ENCODE measurements at regions not wholly inside any gene's neighbourhood (a gene's known extent, or its start where the extent isn't known, plus 50 kb on each side); places are given as distances from the start of the nearest gene placed in this dataset.
"Not testable (repeated sequence)": the region's sequence is repeated elsewhere in the genome, so short reads cannot be mapped to it uniquely, and the experiment has no call there.

DNA sequence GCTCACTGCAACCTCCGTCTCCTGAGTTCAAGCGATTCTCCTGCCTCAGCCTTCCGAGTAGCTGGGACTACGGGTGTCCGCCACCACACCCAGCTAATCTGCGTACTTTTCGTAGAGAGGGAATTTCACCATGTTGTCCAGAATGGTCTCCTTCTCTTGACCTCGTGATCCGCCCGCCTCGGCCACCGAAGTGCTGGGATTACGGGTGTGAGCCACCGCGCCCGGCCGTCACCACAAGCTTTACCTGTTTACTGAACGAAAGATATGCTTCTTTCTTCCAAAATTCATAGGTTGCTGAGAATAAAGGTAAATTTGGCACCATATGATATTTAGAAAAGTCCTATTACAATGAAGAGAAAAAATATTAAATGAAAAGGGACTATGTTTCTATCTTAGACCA, 333.5 kb upstream of the EPHA6 start:
- no peak for DNase-seq

DNA sequence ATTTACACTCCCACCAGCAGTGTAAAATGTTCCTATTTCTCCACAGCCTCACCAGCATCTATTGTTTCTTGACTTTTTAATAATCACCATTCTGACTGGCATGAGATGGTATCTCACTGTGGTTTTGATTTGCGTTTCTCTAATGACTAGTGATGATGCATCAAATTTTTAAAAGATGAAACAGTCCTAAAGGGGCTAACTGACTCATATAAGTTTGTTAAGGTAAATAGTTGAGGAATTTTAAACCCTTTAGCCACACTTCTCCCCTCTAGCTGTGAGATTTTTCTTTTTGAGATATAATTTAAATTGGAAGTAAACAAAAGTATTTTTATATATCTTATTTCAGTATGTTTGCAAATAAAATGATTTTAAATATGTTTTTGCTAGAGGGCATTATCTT, 331.2 kb upstream of the EPHA6 start:
- DNase-seq: not testable (repeated sequence)

DNA sequence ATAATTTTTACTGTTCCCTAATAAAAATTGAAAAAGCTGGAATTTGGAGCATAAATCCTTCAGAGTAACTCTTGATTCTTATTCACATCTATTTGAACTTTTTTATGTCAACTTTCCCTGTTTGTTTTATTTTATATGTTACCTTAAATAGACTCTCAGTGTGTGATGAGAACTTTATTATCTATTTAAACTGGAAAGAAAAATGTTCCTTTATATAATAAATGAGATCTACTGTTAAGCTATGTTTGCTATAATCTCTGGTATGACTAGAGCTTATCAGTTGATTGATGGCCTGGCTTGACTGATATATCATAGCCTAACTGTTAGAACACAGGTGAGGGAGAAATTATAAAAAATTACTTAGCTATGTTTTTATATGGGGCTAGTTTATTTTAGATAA, 330.6 kb upstream of the EPHA6 start:
- no peak for DNase-seq

DNA sequence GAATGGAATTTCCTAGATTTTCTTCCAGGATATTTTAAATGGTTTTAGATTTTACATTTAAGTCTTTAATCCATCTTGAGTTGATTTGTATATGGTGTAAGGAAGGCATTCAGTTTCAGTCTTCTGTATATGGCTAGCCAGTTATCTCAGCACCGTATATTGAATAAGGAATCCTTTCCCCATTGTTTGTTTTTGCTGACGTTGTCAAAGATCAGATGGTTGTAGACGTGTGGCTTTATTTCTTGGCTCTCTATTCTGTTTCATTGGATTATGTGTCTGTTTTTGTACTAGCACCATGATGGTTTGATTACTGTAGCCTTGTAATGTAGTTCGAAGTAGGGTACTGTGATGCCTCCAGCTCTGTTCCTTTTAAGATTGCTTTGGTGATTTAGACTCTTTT, 325.7 kb upstream of the EPHA6 start:
- DNase-seq: no peak

DNA sequence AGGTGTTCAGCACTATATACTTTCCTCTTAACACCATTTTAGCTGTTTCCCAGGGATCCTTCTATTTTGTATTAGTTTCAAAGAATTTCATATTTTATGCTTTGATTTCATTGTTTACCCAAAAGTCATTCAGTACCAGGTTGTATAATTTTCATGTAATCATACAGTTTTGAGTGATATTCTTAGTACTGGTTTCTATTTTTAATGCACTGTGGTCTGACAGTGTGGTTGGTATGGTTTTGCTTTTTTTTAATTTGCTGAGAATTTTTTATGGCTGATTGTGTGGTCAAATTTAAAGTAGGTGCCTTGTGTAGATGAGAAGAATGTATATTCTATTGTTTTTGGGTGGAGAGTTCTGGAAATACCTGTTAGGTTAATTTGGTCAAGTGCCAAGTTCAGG, 323.4 kb upstream of the EPHA6 start:
- no peak for DNase-seq

DNA sequence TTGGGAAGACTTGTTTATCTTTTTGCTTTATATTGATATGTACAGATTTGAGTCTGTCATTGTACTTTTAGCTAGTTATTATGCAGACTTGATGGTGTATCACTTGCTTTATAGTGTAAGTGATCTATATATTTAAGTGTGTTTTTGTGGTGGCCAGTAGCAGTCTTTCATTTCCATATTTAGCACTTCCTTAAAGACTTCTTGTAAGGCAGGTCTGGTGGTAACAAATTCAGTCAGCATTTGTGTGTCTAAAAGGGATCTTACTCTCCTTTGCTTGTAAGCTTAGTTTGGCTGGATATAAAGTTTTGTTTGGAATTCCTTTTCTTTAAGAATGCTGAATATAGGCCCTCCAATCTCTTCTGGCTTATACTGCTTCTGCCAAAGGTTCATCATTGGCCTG, 322.5 kb upstream of the EPHA6 start:
- DNase-seq: no peak

DNA sequence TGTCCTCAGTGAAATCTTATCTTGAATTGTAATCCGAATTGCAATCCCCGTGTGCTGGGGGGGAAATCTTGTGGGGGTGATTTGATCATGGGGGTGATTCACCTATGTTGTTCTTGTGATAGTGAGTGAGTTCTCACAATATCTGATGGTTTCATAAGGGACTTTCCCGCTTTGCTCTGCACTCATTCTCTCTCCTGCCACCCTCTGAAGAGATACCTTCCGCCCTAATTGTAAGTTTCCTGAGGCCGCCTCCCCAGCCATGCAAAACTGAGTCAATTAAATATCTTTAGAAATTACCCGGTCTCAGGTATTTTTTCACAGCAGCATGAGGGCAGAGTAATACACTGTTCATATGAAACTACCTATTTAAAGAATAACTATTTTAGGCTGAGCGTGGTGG, 304.1 kb upstream of the EPHA6 start:
- no peak for DNase-seq

DNA sequence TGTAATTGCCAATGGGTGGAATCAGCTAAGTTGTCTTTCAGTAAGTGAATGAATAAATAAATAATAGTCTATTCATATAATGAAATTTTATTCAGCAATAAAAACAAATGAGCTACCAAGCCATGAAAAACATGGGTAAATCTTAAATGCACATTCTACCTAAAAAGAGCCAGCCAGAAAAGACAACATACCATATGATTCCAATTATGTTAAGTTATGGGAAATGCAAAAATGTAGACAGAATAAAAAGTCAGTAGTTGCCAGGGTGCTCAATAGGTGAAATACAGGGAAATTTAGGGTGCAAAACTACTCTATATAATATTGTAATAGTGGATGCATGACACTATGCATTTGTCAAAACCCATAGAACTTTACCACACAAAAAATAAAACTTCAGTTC, 277.2 kb upstream of the EPHA6 start:
- no peak for DNase-seq

DNA sequence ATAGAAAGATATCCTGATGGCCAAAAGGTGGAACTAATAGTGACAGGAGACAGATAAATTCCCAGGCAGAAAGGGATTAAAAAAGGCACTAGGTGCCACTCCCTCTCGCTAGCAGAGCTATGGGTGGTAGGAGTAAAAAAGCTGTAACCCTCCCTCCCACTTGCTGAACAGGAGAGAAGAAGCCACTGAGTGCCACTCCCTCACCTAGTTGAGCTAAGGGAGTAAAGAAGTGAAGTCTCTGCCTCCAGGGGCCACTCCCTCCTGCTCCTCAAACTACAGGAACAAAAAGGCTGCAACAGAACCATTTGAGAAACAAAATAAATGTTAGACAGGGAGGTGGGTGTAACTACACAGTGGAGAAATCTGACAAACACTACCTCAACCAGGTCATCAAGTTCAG, 276.2 kb upstream of the EPHA6 start:
- no peak for DNase-seq

DNA sequence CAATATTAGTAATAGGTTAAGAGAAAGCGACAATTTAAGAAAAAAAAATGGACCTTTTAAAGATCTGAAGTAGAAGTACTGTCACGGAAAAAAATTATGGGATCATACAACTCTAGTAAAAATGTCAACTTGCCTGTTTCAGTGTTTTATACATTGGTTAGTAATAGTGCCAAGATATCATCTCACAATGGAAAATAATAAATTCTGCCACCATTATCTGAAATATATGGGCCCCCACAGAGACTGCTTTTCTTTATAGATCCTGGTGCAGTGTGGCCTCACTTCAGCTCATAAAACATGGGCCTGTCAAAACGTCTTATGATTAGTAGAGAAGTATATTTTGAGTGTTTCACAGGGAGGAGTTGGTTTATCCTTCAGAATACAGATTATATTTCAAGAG, 266.3 kb upstream of the EPHA6 start:
- no peak for DNase-seq

DNA sequence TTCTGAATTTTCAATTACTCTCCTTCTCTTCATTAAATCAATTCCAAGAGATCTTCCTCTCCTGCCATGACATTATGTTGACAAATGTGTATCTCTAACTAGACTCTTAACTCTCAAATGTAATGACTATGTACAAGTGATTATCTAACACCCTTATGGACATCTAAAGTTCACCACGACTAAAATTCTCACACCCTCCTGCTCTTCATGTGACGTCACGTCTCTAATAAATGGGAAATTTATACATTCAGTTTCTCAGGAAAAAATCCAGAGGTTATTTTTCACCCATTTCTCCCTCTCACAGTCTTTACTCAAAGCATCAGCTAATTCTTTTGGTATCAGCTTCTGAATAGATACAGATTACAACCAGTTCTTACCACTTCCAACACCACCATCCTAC, 237.5 kb upstream of the EPHA6 start:
- no peak for DNase-seq

DNA sequence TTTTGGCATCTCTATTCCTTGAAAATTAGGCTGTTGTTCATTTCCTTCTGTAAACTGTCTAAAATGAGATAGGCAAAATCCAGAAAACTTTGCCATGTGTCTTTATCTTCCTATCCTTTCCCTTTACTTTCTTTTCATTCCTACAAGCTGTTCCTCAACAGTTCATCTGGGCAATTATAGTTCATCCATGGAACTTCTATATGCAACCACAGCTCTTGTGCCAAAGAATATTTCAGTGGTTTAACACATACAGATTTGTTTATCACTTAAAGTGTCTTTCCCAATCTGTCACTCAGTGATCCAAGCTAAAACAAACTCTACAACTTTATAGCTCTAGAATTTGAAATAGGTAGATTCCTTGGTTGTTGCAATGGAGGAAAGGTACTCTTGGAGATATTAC, 230.3 kb upstream of the EPHA6 start:
- DNase-seq: no peak

DNA sequence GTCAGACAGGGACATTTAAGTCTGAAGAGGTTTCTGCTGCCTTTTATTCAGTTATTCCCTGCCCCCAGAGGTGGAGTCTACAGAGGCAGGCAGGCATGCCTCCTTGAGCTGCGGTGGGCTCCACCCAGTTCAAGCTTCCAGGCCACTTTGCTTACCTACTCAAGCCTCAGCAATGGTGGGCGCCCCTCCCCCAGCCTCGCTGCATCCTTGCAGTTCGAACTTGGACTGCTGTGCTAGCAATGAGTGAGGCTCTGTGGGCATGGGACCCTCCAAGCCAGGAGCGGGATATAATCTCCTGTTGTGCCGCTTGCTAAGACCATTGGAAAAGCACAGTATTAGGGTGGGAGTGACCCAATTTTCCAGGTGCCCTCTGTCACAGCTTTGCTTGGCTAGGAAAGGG, 207.5 kb upstream of the EPHA6 start:
- not testable (repeated sequence) for DNase-seq

DNA sequence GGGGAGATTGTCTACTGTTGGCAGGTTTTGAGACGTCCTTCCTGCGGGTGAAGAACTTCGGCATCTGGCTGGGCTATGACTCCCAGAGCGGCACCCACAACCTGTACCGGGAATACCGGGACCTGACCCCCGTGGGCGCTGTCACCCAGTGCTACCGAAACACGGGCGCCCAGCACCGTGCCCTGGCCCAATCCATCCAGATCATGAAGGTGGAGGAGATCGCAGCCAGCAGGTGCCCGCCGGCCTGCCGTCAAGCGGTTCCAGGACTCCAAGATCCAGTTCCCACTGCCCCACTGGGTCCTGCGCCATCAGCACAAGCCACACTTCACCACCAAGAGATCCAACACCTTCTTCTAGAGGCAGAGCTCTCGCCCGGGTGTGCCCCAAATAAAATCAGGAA, 194.9 kb upstream of the EPHA6 start:
- peak in 1 of 58 donors; percentile 2 for DNase-seq

DNA sequence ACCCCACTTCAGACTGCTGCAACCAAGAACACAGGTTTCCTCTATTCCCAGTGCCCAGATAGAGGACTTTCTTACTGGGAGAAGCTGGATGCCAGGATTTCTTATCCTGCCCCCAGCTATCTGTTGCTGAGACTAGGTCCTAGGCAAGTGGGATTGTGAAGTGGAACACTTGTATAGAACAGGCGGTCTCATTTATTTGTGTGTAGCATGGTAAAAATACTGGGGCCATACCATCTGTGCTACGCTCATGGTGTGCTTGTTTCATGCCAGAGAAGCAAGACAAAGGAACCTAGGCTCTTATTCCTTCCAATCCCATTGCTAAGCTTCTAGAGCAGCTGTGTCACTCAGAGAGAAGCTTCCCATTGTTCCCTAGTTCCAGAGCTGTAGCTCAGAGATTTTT, 191.5 kb upstream of the EPHA6 start:
- DNase-seq: no peak

DNA sequence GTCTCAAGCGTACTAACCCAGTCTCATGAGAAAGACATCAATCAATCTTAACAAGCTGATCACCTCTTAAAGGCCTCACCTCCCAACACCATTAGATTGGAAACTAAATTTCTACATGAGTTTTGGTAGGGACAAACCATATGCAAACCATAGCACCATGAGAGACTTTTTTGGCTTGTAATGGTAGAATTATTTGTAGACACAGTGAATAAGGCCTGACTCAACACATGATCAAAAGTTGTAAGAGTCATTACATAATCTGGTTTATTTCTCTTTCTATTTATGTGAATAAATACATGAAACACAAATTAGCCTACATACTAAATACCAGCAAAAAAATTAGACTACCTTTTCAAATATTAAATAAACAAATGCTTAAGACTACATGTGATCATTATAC, 183.3 kb upstream of the EPHA6 start:
- no peak for DNase-seq

DNA sequence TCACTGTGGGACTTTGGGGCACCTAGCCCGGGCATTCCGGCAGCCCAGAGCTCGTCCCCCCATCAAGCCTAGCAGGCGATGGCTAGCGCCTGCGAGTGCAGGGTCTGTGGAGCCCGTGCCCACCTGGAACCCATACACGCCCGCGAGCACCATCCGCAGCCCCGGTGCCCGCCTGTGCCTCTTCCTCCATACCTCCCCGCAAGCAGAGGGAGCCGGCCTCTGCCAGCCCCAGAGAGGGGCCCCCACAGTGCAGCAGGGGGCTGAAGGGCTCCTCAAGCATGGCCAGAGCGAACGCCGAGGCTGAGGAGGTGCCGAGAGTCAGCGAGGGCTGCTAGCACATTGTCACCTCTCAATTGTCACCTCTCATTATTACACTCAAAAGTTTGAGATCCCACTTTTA, 167.8 kb upstream of the EPHA6 start:
- DNase-seq: no peak

DNA sequence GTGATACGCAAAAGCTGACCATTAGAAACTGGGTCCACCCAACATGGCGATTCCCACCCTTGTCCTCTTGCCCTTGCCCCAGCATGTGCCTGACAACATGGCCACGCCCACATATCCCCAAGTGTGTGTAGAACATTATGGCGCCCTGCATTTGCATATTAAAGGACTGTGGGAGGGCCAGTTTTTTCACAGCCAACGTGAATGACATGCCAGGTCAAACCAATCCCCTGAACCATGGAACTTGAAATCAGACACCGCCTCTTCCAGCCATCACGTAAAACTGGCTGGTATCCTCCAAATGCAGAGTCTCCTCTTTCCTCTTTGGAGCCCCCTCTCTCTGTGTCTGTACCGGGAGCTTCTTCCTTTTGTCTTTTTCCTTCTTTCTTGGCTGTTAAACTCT, 156.7 kb upstream of the EPHA6 start:
- no peak for DNase-seq

DNA sequence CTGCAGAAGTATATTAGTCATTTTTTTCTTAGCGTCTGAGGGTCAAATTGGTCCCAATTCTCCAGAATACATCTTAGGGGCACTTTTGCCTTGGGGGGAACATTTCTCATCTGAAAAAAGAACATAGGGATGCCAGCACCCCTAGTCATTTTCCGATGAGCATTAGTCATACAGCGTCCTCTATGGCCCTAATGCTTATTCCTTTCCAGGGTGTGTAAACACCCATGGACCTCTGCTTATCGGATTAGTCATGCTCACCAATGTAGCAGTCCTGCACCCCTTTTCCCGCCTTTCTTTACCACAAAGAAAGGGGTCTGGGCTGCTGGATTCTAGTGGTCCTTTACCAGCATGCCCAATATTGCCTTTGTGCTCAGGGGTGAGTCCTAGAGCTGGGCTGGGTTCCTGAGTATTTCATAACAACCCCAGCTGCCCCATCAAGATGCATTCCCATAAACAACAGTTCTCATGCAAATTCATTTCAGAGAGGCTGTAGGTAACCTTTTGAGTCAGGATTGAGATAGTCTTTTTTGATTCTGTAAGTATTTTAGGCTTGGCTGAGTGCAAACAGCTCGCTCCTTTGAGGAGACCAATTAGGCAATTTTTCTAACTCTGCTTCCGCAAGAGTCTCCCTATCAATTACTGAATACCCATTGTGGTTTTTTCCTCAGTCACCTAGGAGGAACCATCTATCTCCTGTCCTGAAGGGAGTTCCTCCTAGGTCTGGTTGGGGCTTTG, 142.4 kb upstream of the EPHA6 start:
- DNase-seq: not testable (repeated sequence)

DNA sequence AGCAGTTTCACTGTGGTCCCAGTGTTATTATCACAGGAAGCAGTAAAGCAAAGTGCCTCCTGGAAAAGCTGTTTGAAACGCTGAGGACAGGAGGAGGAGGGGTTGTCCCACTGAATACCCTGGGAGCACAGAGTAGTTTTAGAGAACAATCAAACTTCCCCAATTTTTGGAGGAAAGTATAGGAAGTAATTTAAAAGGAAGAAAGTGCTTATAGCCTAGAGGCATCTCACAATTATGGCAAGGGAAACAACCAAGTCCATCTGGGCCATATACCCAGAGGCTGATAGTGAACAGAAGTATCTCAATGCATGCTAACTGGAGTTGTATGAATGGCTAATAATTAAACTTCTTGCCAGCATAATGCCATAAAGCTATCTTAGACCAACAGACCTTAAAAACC, 137.2 kb upstream of the EPHA6 start:
- DNase-seq: no peak

DNA sequence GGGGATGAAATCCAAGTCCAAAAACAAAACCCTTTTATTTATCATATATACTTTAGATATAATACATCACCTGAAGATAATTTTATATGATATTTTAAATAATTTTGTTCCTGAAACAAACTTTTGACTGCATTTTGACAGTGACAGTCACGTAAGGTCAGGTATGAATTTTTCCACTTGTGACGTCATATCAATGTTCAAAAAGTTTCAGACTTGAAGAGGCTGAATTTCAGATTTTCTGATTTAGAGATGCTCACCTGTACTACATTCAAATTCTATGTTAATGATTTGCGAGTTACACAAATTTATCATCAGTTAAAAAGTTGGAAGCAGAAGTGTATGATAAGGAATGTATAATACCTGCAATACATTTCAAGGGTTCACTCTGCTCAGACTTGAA, 136.1 kb upstream of the EPHA6 start:
- no peak for DNase-seq

DNA sequence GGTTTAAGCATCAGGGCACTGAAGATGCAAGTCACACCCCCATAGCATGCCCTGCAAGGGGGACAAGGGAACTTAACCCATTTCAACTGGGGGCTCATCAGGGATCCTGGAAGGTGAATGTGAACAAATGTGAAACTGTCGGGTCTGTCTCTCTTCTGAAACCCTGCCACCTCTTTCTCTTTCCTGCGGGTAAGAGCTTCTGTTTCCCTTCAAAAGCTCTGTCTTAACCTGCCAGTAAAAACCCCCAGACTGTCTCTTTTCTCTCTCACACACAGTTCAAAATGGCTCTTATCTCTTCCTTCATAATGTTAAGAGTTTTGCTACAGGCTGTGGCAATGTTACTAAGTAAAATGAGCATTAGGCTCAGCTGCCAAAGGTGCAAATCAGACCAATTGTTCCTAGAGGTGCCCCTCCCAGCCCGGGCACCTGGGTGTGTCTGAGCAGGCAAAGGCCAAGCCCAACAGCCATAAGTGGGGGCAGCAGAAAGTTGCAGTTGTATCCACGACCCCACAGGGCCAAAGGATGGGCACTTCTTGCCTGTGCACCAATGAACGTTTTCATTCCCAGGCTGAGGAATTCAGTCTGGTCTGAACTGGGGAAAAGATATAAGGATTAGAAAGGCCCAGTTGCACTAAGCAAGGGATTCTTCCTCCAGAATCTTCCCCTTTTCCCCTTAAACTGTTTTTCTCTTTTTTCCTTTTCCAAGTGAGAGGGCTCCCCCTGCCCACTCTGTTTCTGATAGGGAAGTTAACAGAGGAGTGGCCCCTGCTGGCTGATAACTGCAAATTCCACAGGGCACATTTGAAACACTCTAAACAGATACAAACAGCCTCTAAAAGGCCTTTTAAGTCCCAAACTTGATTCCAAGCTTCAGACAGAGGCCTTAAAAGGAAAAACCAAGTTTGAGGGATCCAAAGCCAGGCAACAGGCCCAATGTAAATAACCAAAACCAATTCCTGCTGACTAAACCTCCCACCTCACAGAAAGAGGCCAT, 113.8 kb upstream of the EPHA6 start:
- DNase-seq: no peak

DNA sequence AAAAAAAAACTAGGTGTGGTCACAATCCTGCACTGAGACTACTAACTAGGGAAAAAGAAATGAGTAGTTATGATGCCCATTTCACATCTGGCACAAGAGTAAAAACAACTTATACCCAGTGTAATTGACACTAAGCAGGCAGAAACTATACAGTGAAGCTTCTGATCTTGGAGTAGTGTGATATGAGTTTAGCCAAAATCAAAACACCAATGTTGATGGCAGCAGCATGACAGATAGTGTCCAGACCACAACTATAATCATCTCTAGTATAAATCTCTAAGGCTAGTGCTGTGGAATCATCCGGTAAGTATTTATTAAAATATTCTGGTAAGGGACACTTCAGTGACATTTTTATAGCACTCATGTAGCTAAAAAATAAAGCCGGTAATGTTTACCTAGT, 108.5 kb upstream of the EPHA6 start:
- no peak for DNase-seq

Data from anterior cingulate cortex (tissue), 58 donors.